ENCODE measurements at regions not wholly inside any gene's neighbourhood (a gene's known extent, or its start where the extent isn't known, plus 50 kb on each side); places are given as distances from the start of the nearest gene placed in this dataset.

DNA sequence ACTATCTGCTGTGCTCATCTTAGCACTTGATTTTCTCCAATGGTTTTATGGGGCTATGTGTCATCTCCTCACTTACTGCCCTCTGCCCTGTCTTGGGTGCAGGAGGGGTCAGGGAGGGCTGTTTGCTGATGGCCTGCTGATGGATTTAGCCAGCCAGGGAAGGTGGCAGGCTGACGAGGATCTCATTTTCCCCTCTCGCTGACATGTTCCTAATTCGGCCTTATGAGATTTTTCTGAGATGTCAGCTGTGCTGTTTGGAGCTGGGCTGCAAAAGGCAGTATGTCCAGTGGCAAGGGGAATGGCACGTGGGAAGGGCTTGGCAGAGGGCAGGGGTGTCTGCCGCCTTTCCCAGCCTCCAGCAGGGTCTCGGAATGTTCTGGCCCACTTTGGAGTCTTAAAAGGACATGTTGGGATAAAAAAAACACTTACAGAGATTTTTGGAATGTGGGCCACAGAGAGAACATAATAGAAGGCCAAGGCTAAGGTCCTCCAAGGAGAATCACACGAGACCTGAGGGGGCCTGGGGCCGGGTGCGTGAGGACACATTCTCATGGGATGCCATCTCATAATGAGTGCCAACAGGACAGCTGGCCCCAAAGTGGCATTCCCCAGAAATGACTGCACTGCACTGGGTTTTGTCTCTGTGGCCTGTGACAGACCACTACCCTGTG, 303.8 kb downstream of the TLE3 start:
- Histone ChIP-seq H3K27me3 (no peaks in the 10 kb centered on the region), H3K4me3 (no peak overlapping the region), H3K9me3 (peaks cover 0 to 6% (median 0%) of the 10 kb centered on the region in 3 donors), H3K36me3 (replicated peaks in 1 of 2; ENCODE audit: insufficient read depth in 1 of 2, low read depth in 2 of 2) (no peaks in the 10 kb centered on the region), H3K4me1 (peaks cover 12% of the 10 kb centered on the region), H3K27ac (peak overlapping the region; percentile 77 to 87 (median 84))
- 74 to 76% methylated on average over 9 of the region's 9 CpGs for WGBS, 2 donors
- intact Hi-C loops (cut with DNase I) = no loop called here
- no peak for TF ChIP-seq POLR2A (IDR thresholded peaks at IDR 0.05)
- TF ChIP-seq, protein P1, sequence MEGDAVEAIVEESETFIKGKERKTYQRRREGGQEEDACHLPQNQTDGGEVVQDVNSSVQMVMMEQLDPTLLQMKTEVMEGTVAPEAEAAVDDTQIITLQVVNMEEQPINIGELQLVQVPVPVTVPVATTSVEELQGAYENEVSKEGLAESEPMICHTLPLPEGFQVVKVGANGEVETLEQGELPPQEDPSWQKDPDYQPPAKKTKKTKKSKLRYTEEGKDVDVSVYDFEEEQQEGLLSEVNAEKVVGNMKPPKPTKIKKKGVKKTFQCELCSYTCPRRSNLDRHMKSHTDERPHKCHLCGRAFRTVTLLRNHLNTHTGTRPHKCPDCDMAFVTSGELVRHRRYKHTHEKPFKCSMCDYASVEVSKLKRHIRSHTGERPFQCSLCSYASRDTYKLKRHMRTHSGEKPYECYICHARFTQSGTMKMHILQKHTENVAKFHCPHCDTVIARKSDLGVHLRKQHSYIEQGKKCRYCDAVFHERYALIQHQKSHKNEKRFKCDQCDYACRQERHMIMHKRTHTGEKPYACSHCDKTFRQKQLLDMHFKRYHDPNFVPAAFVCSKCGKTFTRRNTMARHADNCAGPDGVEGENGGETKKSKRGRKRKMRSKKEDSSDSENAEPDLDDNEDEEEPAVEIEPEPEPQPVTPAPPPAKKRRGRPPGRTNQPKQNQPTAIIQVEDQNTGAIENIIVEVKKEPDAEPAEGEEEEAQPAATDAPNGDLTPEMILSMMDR (IDR thresholded peaks at IDR 0.05) = no peak
- DNase-seq (no peak), ATAC-seq (no peak)

DNA sequence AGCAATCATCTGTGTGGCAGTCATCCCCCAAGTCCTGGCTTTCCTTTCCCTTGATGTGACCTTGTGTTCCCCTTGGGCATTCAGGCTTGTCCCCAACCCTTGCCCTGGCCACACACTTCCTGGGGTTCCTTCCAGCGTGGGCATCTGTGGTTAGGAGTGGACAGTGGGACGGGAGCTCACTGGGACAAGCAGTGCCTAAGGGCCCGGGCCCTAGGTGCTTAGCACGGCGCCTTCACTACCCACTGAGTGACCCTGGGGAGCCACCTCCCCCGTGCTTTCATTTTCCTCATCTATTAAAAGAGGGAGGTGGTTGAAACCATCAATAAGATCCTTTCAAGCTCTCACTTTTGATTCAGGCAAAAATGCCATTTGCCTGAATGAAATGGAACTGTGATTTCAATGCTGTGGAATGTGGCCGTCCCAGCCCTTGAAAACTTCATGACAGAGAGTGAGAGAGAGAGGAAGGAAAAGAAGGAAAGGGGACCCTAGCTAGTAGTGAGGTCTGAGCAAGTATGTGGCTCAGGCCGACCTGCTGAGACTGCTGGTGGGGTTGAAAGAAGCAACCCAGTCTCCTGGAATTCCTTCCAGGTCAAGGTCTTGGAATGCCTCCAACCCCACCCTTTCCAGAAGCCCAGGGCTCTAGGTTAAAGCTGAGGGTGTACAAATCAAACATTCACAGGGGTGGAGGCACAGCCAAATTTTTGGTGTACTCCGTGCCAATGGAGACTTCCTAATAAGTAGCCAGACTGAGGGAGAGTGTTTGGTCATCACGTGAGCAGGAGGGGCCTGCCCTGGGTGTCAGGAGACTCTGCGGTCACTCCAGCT, 302.9 kb downstream of the TLE3 start:
- no peaks in the 10 kb centered on the region for H3K36me3 ChIP-seq (replicated peaks in 1 of 2; ENCODE audit: insufficient read depth in 1 of 2, low read depth in 2 of 2)
- TF ChIP-seq POLR2A (IDR thresholded peaks at IDR 0.05) = peak in 2 of 3 donors; percentile 19 to 55
- TF ChIP-seq, protein P1 (IDR thresholded peaks at IDR 0.05) = no peak
- no peaks in the 10 kb centered on the region for H3K27me3 ChIP-seq
- no peak overlapping the region for H3K4me3 ChIP-seq
- WGBS, 2 donors = 56 to 61% methylated on average over 10 to 11 of the region's 11 CpGs
- H3K4me1 ChIP-seq = peaks cover 12% of the 10 kb centered on the region
- peaks cover 0 to 6% (median 0%) of the 10 kb centered on the region in 3 donors for H3K9me3 ChIP-seq
- DNase-seq = peak; percentile 50 to 69 (median 62)
- peak; percentile 85 for ATAC-seq
- peak overlapping the region; percentile 77 to 87 (median 84) for H3K27ac ChIP-seq
- intact Hi-C loops (cut with DNase I) = no loop called here

DNA sequence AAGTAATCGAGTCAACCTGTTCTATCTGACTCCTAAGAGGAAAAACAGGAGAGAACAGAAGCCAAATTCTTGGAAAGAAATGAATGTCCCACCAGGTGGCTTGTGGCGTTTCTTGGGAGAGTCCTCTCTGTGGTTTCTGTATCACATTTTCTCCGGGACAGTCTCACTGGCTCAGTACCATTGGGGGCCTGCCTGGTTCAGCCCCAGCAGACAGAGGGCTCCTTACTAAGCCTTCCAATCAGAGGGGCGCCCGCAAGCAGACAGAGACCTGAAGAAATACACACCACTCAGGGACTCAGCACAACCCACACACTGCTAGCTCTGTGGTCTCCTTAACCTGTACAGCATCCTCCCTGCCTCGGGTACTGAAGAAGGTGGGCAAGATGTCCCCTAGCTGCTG, 302.1 kb downstream of the TLE3 start:
- Histone ChIP-seq H3K36me3 (replicated peaks in 1 of 2; ENCODE audit: insufficient read depth in 1 of 2, low read depth in 2 of 2) (no peaks in the 10 kb centered on the region), H3K27ac (peak overlapping the region; percentile 48 to 87 (median 81)), H3K4me1 (peaks cover 12% of the 10 kb centered on the region), H3K4me3 (no peak overlapping the region), H3K9me3 (peaks cover 0 to 6% (median 0%) of the 10 kb centered on the region in 3 donors), H3K27me3 (no peaks in the 10 kb centered on the region)
- DNase-seq (no peak), ATAC-seq (no peak)
- WGBS, 2 donors = 60 to 67% methylated on average over 5 to 6 of the region's 6 CpGs
- intact Hi-C loops (cut with DNase I) = no loop called here
- TF ChIP-seq, protein P1 (IDR thresholded peaks at IDR 0.05) = no peak
- no peak for TF ChIP-seq POLR2A (IDR thresholded peaks at IDR 0.05)

DNA sequence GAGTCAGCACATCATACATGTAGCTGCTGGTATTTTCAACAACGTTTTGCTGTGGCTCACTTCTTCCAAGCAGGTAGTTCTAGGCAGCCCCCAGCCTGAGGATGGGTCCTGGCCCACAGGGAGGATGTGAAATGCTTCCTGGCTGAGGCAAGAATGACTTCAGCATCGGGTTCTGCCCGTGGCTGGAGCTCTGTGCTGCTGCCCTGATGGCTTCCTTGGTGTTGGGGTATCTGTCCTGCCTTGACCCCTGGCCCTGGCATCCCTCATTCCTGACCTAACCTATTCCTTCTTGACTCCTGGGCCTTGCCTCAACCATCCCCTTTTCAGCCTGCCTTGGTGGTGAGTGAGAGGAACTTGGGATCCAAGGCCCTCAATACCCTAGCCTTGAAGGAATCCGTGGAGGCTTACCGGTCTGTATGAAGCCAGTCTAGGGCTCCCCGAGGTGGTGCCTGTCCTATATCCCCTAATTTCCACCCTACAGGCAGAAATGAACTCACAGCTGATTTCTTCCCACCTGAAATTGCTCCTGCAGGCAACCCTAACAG, 300.6 kb downstream of the TLE3 start:
- no peaks in the 10 kb centered on the region for H3K27me3 ChIP-seq
- peaks cover 12% of the 10 kb centered on the region for H3K4me1 ChIP-seq
- no peaks in the 10 kb centered on the region for H3K36me3 ChIP-seq (replicated peaks in 1 of 2; ENCODE audit: insufficient read depth in 1 of 2, low read depth in 2 of 2)
- peak overlapping the region in 3 of 4 donors; percentile 2 to 19 (median 13) for H3K27ac ChIP-seq
- H3K9me3 ChIP-seq = no peaks in the 10 kb centered on the region
- 54 to 56% methylated on average over 6 of the region's 6 CpGs for WGBS, 2 donors
- DNase-seq = no peak
- ATAC-seq = no peak
- no peak for TF ChIP-seq POLR2A (IDR thresholded peaks at IDR 0.05)
- TF ChIP-seq, protein P1 (IDR thresholded peaks at IDR 0.05) = no peak
- H3K4me3 ChIP-seq = no peak overlapping the region
- intact Hi-C loops (cut with DNase I) = no loop called here
